OCI-LY7 (cell line): ENCODE measurements at regions not wholly inside any gene's neighbourhood (a gene's known extent, or its start where the extent isn't known, plus 50 kb on each side); places are given as distances from the start of the nearest gene placed in this dataset.

Experiments used
- EZH2phosphoT487 ChIP-seq: fragments of 200-600 bp; sonication (generic); IDR thresholded peaks from 2 replicates; pipeline ENCODE4 v1.6.1; 2018; ENCODE audit warnings: low read depth, borderline replicate concordance, mild to moderate bottlenecking, mixed run types, antibody characterized with exemption, low read length, moderate library complexity, mixed read lengths
- TF ChIP-seq, protein P1 (sequence below): fragments of 200-600 bp; sonication (generic); conservative IDR thresholded peaks from 2 replicates; pipeline ENCODE4 v1.5.1; 2014; ENCODE audit warnings: mild to moderate bottlenecking, antibody characterized with exemption, low read length, moderate library complexity, mixed read lengths

DNA sequence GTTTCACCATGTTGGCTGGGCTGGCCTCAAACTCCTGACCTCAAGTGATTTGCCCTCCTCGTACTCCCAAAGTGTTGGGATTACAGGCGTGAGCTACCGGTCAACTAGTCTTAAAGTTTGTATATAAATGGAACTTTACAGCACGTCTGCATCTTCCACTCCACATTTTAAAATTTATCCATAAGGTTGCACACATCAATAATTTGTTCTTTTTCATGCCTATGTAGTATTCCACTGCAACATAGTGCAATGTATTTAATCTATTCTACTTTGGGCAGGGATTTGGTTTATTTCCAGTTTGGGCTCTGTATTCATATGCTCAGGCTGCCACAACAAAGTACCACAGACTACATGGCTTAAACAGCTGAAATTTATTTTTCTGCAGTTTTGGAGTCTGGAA, 90.0 kb downstream of the NPTX2 start:
- TF ChIP-seq, protein P1, sequence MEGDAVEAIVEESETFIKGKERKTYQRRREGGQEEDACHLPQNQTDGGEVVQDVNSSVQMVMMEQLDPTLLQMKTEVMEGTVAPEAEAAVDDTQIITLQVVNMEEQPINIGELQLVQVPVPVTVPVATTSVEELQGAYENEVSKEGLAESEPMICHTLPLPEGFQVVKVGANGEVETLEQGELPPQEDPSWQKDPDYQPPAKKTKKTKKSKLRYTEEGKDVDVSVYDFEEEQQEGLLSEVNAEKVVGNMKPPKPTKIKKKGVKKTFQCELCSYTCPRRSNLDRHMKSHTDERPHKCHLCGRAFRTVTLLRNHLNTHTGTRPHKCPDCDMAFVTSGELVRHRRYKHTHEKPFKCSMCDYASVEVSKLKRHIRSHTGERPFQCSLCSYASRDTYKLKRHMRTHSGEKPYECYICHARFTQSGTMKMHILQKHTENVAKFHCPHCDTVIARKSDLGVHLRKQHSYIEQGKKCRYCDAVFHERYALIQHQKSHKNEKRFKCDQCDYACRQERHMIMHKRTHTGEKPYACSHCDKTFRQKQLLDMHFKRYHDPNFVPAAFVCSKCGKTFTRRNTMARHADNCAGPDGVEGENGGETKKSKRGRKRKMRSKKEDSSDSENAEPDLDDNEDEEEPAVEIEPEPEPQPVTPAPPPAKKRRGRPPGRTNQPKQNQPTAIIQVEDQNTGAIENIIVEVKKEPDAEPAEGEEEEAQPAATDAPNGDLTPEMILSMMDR: no peak
- TF ChIP-seq EZH2phosphoT487: no peak
